ENCODE measurements at regions not wholly inside any gene's neighbourhood (a gene's known extent, or its start where the extent isn't known, plus 50 kb on each side); places are given as distances from the start of the nearest gene placed in this dataset.

DNA sequence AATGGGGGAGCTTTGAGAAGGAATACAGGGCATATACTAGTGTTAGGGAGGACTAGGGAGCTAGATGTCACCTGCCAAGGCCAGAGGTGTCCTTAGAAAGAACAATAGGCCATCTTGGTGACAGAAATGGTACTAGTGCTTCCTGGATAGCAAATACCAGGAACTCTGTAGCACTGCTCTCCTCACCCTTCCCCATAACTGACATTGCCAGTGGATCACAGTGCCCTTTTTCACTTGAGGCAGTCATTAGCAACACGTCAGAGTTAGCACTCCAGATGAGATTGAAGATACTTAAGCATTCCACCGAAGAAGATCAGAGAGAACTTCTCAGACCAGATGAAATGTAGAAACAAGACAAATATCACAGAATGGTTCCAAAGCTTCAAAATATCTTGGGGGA lies 103.1 kb upstream of the PDZRN3 start:
- DNase-seq = no peak

DNA sequence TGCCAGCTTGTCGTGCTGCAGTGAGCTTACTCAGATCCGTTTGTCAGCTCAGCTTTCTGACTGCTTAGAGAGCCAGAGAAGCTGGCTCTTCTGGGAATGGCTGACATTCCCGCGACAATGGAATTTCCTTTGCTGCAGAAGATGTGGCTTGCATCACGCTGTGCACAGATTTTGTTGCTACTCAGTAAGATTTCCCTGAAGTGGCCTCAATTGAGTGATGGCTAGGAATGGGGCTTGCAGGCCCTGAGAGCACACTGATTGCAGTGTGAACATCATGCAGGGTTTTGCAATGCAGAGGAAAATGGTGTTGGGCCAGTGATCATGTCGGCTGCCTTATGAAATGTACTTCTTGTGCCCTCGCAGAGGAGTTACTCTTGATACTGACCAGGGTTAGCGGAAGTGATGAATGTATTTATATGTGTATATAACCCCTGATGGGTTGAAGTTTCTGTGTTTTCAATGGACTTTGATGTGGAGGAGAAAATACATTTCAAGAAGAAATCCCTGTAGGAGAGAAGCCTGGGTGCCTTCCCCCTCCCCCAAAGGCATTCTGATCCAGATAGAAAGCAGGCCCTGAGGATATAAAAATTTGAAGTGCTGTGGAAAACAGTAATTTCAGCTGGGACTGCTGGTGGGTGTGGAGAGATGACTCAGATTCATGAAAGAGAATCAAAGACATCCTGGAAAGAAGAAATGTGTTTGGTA lies 102.5 kb upstream of the PDZRN3 start:
- no peak for DNase-seq

DNA sequence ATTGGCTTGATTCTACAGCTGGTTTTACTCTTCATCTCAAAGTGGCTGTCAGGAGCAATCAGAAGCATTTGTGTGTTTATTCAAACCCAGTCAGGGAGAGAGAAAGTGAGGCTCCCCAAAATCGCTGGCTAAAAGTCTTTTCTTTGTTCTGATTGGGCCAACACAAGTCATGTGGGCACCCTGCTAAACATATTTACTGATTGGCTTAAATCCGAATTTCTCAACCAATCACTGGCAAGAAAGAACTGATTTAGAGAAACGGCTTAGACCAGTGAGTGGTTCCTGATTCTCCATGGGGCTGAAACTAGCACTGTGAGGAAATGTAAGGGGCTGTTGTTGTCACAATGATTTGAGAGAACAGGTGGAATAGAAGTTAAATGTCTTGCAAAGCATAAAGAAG lies 98.9 kb upstream of the PDZRN3 start:
- no peak for DNase-seq

DNA sequence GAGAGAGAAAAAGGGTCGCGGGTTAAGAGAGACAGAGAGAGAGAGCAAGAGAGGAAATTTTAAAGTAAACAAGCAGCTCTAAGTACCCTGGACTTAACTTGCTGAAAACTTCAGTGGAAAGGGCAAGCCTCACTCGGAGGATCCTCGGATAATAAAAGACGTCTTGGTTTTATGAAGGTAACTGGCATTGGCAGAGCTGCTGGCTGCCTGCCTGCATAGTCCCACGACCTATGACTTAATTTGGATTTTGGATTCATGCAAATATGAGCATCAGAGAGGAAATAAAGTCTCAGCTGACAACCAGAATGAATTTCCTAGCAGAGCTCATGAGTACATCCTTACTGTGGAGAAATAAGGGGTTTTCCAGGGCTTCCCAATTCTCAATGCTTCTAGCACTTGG lies 95.1 kb upstream of the PDZRN3 start:
- DNase-seq = no peak

DNA sequence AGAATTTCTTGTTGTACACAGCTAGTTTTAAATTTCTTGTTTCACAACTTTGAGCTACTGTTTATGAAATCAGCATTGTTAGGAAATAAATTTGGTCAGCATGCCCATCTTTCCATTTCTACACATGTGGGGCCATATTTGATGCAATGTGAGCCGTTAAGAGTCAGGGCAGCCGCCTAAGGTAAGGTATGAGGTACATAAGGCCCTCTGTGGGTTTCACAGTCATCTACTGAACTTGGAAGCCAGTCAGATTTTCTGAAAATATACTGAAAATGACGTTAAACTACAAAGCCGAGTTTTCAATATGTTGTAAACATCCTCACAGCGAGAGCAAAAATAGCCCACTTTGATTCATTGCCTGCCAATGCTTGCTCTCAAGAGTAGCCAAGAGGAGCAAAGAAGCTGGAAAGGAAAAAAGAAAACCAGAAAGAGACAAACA lies 94.7 kb upstream of the PDZRN3 start:
- no peak for DNase-seq

DNA sequence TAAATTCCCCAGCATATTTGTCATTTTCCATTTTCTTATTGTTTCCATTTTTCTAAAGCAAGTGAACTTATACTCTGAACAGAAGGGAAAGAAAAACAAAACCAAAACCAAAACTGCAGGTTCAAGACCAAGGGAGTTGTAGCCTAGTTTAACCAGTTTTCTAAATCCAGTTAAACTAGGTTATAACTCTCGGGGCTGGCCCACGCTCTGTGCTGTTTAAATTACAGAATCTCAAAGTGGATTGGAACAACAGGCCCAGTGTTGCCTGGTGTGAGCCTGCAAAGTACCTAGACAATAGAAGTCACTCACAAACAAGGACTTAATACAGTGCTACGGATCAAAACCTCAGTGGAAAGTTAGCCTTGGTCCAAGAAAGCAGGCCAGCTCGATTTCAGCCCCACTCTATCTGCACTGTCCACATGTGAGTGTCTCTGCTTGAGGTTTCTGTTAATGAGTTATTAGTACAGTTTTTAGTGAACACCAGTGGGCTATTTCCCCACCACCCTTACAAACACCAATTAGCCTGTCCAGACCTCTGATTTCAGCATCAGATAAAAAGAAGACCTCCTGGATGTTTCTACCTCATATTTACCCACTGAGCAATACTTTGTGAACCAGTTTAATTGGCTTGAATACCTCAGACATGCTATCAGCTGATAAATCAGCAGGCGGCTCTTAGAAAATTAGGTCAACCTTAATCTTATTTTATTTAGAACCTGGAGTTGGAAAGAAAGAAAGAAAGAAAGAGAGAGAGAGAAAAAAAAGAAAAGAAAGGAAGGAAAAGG lies 93.8 kb upstream of the PDZRN3 start:
- DNase-seq = no peak

DNA sequence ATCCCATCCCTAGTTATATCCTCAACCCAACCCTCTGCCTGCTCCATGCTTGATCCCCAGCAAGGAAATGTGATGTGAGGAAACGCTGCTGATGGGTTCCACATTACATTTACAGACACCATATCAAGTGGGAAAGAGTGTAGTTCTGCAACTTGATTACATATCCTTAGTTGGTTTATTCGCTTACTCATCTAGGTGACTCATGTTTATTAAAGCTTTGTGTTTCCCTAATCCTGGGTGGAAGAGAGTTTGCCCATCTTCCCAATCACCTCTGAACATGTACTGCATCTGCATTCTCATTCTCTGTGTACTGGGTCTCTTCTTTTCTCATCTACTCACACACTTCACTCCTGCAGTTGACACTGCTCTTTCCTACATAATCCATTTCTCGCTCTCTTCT lies 91.7 kb upstream of the PDZRN3 start:
- DNase-seq = no peak

DNA sequence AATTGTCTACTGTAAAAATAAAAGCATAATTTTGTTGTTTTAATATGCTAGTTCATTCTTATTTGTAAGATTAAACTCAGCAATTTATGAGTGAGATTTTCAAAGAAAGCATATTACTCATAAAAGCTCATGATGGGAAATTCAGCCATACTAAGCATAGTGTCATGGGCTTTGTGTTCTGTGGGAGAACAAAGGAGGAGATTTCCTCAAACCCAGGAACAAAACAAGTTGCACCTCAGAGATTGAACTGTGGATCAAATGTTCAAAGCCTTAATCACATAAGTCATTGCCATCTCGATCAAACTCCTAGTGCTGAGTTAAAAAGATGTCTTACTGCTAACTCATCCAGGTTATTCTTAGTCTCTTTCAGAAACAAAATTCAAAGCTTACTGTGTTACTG lies 85.6 kb upstream of the PDZRN3 start:
- no peak for DNase-seq

DNA sequence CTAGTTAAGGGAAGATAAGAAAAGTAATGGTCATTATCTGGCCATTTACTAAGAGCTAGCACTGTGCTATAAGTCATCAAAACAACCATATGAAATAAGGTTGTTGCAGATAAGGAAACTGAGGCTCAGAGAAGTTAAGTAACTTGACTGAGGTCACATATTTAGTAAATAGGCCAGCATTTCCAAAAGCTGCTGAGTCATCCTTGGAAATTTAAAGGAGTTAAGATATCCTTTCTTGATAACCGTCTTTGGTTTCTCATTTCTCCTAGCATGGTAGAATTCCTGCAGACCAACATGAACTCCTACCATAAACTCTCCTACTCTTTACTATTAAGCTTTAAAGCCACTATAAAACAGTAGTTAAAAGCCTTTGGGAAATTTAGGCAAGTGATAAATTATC lies 85.0 kb upstream of the PDZRN3 start:
- no peak for DNase-seq

DNA sequence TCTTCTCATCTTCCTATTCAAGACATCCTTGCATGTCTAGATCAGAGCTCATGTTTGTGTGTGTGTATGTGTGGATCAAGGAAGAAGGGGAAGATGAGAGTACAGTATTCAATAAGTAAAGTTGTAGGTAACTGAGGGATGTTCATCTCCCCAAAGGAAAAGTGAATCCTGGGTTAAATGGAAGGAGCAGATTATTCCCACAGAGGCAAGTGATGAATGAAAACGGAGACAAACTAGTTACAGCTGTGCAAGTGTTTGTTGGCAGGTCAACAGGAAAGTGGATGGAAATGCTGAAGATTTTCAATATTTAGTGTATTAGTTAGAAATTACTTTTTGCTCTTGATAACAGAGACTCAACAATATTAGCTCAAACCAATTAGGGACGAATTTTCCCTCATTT lies 84.2 kb upstream of the PDZRN3 start:
- DNase-seq = no peak

DNA sequence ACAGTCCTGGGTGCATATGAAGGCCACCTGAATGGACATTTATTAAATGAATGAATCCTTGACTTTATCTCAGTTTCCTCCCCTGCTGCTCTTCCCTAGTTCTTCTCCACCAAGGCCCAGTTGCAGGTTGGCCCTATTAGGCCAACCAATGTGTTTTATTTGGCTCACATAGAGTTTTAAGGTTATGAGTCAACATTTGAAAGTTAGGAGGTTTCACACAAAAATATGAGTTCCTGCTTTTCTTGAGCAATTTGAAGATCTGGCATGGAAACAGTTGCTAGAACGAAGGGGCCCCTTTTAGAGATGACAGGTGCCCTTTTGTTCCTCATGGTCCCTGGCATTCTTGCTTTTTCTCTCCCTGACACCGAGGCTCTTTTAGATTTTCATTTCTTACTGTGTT lies 83.0 kb upstream of the PDZRN3 start:
- DNase-seq = no peak

DNA sequence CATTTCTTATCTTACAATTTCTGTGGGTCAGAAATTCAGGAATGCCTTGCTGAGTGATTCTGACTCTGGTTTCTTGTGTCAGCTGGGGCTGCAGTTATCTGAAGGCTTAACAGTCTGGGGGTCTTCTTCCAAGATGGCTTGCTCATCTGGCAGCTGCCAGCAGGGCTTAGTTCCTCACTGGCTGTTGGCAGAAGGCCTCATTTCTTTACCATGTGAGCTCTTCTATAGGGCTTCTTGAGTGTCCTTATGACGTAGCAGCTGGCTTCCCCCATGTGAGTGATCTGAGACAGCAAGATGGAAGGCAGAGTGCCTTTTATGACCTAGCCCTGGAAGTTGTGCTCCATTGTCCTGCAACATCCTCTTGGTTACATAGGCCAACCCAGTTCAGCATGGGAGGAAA lies 82.0 kb upstream of the PDZRN3 start:
- DNase-seq = no peak

DNA sequence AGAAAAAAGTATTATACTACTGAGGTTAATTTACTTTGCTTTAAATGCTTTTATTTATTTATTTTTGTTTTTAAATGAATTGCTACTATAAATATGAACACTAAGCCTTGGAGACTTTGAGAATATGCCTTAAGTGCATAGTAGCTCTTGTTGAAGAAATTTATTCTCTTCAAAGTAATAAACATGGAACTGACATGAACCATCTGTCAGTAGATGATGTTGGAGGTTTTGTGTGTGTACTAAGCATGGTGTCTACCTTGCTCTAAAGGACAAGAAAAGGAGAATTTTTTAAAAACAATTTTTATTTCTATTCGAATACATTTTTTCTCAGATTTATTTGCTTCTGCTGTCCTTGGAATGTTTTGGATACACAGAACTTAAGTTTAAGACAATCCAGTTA lies 81.1 kb upstream of the PDZRN3 start:
- DNase-seq = no peak

DNA sequence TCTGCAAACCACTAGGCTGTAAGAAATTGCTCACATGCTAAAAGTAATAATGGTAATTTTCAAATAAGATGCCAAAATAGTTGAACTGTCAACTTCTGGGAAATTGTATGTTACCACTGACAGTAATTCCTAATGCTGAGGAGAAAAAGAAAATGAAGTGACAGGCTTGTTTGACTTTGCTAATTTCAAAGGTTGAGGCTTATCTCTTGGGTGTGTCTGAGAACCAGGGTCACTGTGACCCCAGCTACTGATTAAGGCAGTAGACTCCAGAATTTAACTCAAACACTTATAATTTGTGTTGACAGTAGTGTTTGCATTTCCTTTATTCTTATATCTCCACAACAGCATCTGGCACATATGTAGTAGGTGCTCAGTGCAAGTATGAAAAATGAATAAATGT lies 74.6 kb upstream of the PDZRN3 start:
- DNase-seq = no peak

DNA sequence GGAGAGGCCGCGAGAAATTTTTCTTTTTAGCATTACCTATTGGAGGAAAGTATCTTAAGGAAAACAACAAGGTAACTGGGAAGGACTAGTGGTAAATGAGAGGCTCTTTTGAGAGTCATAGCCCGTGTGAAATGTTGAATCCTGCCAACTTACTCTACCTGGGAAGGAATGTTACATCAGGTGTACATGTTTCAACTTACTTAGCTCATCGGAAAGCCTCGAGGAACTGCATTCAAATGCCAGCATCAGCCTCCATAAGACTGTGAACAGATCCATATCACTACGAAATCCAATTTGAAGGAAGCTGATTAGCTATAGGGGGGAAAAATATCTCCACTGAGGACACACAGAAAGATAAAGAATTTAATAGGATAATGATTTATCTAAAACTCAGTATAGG lies 72.3 kb upstream of the PDZRN3 start:
- DNase-seq = no peak

DNA sequence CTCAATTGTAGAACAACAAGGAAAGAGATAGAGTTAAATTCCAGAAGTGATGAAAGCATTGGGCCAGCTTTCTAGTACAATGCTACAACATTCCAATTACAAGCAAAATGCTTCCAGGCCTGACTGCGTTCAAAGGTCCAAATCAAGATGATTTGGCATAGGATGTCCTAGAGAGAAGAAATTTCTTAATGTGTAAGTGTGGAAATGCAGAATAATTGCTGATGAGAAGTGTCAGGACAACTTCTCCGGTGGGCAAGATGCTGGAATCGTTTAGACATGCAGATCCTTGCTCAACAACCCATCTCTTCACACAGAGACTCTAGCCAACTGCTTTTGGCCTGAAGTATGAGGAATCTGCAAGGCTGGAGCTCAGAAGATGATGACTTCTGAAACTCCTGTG lies 71.1 kb upstream of the PDZRN3 start:
- no peak for DNase-seq

DNA sequence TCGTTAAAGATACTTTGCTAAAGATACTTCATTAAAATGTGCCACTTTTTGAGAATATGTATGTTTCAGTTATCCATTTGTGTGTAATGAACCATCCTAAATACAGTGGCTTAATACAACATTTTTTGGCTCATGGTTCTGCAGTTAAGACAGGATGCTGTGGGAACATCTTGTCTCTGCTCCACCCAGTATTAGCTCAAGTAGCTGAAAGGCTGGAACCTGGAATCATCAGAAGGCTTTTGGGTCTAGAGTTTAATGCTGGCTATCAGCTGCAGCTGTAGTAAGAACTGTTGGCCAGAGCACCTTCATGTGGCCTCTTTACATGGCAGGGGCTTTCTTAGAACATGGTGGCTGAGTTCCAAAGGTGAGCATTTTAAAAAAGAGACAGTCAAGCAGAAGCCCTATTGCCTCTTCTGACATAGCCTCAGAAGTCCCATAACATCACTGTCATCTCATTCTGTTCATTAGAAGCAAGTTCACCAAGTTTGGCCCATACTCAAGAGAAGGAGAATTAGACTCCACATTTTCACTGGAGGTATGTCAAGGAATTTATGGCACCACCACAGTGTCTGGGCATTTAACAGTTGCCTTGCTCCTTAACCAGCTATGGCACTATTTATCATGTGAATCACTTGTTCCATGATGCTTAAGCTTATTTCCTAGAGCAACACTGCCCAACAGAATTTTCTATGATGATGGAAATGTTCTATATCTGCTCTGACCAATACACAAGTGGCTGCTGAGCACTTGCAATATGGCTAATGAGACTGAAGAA lies 70.4 kb upstream of the PDZRN3 start:
- DNase-seq = no peak

DNA sequence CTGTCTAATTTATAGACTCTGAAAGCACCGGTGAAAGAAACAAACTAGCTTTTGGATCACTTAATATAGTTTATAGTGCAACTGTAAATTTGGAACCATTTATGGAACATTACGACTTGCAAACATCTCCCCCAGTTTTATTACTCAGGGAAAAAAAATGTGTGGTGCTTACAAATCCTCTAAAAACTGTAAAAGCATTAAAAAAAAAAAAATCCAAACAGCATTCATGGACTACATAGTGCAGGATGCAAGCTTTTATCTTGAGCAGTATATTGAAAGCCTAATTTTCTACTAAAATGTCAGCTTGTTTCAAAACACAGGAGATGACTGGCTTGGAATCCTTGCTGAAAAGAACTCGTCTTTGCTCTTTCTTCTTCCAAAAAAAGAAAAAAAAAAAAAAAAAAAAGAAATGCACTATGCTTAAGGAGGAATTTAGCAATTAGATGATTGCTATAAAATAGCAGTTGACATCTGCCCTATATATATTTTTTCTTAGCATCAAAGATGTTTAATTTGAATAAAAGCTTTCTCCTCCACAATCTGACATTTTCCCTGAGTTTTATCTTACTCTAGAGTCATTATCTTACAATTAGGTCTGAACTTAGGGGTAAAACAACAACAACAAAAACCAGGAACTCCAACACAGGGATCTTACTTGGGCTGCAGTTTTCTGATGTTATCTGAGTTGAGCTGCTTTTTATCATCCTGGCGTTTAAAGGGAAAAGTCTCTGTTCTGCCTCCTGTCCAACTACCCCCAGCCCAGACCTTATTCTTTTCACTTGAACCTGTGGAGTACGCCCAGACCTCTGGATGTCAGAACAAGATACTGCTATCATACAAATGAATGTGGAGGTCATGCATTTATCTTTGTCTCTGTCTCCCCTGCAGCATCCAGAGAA lies 62.6 kb upstream of the PDZRN3 start:
- no peak for DNase-seq

DNA sequence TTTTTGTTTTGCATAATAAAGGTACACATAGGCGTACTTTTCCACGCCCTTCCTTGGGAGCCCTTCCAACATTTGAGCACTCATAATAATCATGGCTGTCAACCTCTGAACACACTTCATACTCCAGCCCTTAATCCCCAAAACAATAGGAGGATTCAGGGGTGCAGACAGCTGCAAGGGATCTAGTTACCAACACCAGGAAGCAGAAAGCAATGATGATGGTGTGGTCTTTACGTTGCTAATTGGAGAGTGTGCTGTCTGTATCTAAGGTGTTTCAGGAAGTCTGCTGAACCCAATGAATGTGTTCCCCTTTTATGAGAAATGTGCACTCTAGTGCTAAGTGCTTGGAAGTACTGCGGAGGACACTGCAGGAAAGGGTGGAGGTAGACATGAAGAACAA lies 60.3 kb upstream of the PDZRN3 start:
- no peak for DNase-seq

DNA sequence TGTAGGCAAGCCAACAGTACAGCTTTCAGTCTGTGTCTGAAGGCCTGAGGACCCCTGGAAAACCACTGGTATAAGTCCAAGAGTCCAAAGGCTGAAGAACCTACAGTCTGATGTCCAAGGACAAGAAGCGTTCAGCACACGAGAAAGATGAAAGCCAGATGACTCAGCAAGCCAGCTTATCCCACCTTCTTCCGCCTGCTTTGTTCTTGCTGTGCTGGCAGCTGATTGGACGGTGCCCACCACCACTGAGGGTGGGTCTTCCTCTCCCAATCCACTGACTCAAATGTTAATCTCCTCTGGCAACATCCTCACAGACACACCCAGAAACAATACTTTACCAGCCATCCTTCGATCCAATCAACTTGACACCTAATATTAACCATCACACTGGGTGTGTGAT lies 59.0 kb upstream of the PDZRN3 start:
- no peak for DNase-seq

DNA sequence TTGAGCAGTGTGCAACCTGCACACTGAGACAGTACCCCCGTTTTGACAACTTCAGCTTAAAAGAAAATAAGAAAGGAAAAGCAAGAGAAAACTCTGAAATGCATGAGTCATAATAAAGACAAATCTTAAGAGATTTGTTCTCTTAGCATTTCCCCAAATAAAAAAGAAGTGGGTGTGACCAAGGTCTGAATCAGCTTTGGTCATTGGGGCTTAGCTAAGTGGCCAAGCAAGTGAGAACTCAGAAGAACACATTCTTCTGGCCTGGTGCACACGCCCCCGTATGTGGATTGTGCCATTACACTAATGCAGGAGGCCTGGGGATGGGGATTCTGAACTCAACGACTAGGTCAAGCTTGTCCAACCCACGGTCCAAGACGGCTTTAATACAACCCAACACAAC lies 56.9 kb upstream of the PDZRN3 start:
- DNase-seq = no peak

DNA sequence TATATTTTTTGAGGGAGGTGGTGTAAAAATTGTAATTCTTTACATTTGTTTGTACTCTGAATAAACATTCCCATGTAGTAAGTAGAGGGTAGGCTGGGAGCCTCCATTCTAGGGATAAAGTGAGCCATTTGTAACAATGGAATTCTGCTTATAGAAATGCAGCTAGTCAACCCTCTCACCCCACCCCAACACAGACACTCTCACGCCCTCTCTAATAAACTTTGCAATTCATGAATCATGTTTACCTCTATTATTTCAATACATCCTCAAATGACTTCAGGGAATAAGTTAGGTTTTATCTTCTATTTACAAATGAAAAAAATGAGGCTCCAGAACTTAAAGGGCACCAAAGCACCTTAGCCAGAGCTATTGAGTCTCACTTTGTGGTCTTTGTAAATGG lies 56.5 kb upstream of the PDZRN3 start:
- DNase-seq = no peak

Measured in cerebellar nuclear complex (tissue), 1 donor.